WTC11 (cell line): ENCODE measurements at regions not wholly inside any gene's neighbourhood (a gene's known extent, or its start where the extent isn't known, plus 50 kb on each side); places are given as distances from the start of the nearest gene placed in this dataset.

Source experiments
- ATF3 ChIP-seq: sonication (generic); formaldehyde crosslinking; conservative IDR thresholded peaks from 2 replicates; pipeline ENCODE4 v1.8.1; 2022; ENCODE audit warnings: mild to moderate bottlenecking, missing genetic modification reagents
- CTCF ChIP-seq: fragments of 200-600 bp; IDR thresholded peaks from 2 replicates; pipeline ENCODE4 v1.8.0; 2022; ENCODE audit warnings: antibody characterized with exemption
- JUN ChIP-seq: sonication (generic); formaldehyde crosslinking; IDR thresholded peaks from 2 replicates; pipeline ENCODE4 v1.8.0; 2023; ENCODE audit warnings: mild to moderate bottlenecking, missing genetic modification reagents
- MXD4 ChIP-seq: fragments of 250-450 bp; sonication (Bioruptor Pico); IDR thresholded peaks from 2 replicates; pipeline ENCODE4 v1.8.0; 2021; ENCODE audit warnings: mild to moderate bottlenecking, moderate library complexity, borderline replicate concordance
- OVOL2 ChIP-seq: fragments of 250-450 bp; sonication (Bioruptor Pico); IDR thresholded peaks from 2 replicates; pipeline ENCODE4 v1.9.0; 2021; ENCODE audit warnings: mild to moderate bottlenecking, borderline replicate concordance
- SOX15 ChIP-seq: fragments of 250-450 bp; sonication (Bioruptor Pico); IDR thresholded peaks from 2 replicates; pipeline ENCODE4 v1.9.0; 2021; ENCODE audit warnings: mild to moderate bottlenecking
- SP1 ChIP-seq: sonication (generic); formaldehyde crosslinking; conservative IDR thresholded peaks from 2 replicates; pipeline ENCODE4 v1.8.1; 2022; ENCODE audit warnings: missing genetic modification reagents
- USF2 ChIP-seq: sonication (generic); formaldehyde crosslinking; IDR thresholded peaks from 2 replicates; pipeline ENCODE4 v1.8.1; 2023; ENCODE audit warnings: mild to moderate bottlenecking, missing genetic modification reagents, moderate library complexity
- ZNF138 ChIP-seq: sonication (generic); formaldehyde crosslinking; conservative IDR thresholded peaks from 2 replicates; pipeline ENCODE4 v1.8.1; 2022; ENCODE audit warnings: mild to moderate bottlenecking, moderate library complexity, missing genetic modification reagents
- ZNF317 ChIP-seq: sonication (generic); formaldehyde crosslinking; IDR thresholded peaks from 2 replicates; pipeline ENCODE4 v1.8.1; 2023; ENCODE audit warnings: low read depth, mild to moderate bottlenecking, moderate library complexity, missing genetic modification reagents, borderline replicate concordance

GRCh38 chr5:96562614-96563013, 99.6 kb upstream of the CAST start:
- TF ChIP-seq JUN, result no peak
- TF ChIP-seq ZNF138 (CRISPR knock-in tag), result no peak
- no peak for TF ChIP-seq USF2
- TF ChIP-seq CTCF, result no peak
- TF ChIP-seq OVOL2 (CRISPR knock-in tag), result no peak
- no peak for TF ChIP-seq MXD4 (CRISPR knock-in tag)
- TF ChIP-seq SOX15 (CRISPR knock-in tag), result no peak
- TF ChIP-seq ATF3, result no peak
- no peak for TF ChIP-seq SP1 (CRISPR knock-in tag)
- no peak for TF ChIP-seq ZNF317 (CRISPR knock-in tag)
